ENCODE measurements at regions not wholly inside any gene's neighbourhood (a gene's known extent, or its start where the extent isn't known, plus 50 kb on each side); places are given as distances from the start of the nearest gene placed in this dataset.

DNA sequence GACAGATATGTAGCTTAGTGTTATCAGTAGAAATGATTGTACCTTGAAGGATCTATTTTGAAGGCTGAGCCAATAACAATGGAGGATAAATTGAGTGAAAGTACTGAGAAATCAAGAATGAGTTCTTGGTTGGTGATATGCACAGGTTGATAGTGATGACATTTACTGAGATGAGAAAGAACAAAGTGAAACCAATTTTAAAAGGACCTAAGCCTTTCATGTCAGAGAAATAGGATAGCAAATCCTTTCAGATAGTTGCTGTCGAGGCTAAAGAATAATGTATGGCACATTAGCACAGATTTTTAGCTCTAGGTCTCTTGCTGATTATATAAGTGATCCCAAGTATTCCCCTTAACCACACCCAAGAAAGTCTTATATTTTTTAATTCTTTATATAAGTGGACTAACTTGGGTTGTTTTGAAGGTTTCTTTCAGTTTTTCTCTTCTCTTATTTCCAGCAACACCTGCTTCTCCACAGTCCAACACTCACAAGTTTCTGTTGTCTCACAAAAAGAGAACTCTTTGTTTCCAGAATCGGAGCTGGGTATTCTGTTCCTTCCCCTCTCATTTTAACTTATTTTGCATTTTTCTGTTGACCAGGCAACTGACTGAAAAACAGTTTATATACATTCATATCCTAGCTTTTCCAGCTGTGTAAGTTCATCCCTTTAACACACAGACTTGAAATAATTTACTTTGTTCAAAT is 286.9 kb upstream of the ATP10B start:
- DNase-seq (ENCODE audit: low read depth in 1 of 2, low spot score in 1 of 2), result no peak
- no peaks in the 10 kb centered on the region for H3K9me3 ChIP-seq (ENCODE audit: low read depth)
- peaks cover 9% of the 10 kb centered on the region for H3K27me3 ChIP-seq
- no peaks in the 10 kb centered on the region for H3K36me3 ChIP-seq
- peaks cover 8% of the 10 kb centered on the region for H3K4me1 ChIP-seq (ENCODE audit: low read depth)
- no peak for TF ChIP-seq CTCF (IDR thresholded peaks at IDR 0.05; ENCODE audit: low read depth, low read length)
- H3K27ac ChIP-seq, result no peak overlapping the region
- no peak overlapping the region for H3K4me3 ChIP-seq

- Histone ChIP-seq H3K4me1 (ENCODE audit: low read depth) (peaks cover 13% of the 10 kb centered on the region), H3K9me3 (ENCODE audit: low read depth) (no peaks in the 10 kb centered on the region), H3K27me3 (peaks cover 9% of the 10 kb centered on the region), H3K36me3 (no peaks in the 10 kb centered on the region), H3K4me3 (no peak overlapping the region), H3K27ac (no peak overlapping the region)
- no peak for TF ChIP-seq CTCF (IDR thresholded peaks at IDR 0.05; ENCODE audit: low read depth, low read length)
- no peak for DNase-seq (ENCODE audit: low read depth in 1 of 2, low spot score in 1 of 2)
Measured at GRCh38 chr5:161134956-161135355, 282.9 kb upstream of the ATP10B start.

DNA sequence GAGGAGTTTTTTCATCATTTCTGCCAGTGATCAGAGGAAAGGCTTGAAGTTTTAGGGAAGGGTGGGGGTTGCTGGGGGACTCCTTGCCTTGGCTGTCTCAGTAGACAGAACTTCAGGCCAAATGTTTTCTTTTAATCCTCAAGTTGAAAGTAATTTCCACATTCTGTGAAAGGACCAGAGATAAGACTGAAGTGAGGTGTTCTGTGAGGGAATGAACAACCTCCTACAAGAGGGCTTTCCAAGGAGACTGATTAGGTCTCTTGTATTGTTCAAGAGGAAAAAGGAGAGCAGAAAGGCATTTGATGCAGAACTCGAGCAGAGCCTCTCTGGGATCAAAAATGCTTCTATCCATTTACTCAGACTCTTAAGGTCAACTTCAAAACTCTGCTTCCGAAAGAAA is 282.1 kb upstream of the ATP10B start:
- H3K27ac ChIP-seq, result peak overlapping the region; percentile 31
- DNase-seq (ENCODE audit: low read depth in 1 of 2, low spot score in 1 of 2), result peak in 1 of 2 donors; percentile 72
- TF ChIP-seq CTCF (IDR thresholded peaks at IDR 0.05; ENCODE audit: low read depth, low read length), result no peak
- H3K9me3 ChIP-seq (ENCODE audit: low read depth), result no peaks in the 10 kb centered on the region
- peaks cover 9% of the 10 kb centered on the region for H3K27me3 ChIP-seq
- H3K36me3 ChIP-seq, result no peaks in the 10 kb centered on the region
- H3K4me1 ChIP-seq (ENCODE audit: low read depth), result peaks cover 13% of the 10 kb centered on the region
- H3K4me3 ChIP-seq, result no peak overlapping the region

DNA sequence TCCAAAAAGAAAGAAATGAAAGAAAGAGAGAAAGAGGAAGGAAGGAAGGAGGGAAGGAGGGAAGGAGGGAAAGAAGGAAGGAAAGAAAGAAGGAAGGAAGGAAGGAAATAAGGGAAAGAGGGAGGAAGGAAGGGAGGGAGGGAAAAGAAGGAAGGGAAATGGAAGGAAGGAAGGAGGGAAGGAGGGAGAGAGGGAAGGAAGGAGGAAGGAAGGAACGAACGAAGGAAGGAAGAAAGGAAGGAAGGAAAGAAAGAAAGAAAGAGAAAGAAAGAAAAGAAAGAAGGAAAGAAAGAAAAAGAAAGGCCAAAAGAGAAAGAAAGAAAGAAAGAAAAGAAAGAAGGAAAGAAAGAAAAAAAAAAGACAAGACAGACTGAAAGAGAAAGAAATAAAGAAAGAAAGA is 263.9 kb upstream of the ATP10B start:
- no peaks in the 10 kb centered on the region for H3K4me1 ChIP-seq (ENCODE audit: low read depth)
- no peaks in the 10 kb centered on the region for H3K36me3 ChIP-seq

GRCh38 chr5:161112371-161112770 is 260.4 kb upstream of the ATP10B start:
- TF ChIP-seq CTCF (IDR thresholded peaks at IDR 0.05; ENCODE audit: low read depth, low read length), result no peak
- Histone ChIP-seq H3K4me3 (no peak overlapping the region), H3K9me3 (ENCODE audit: low read depth) (no peaks in the 10 kb centered on the region), H3K4me1 (ENCODE audit: low read depth) (peaks cover 1% of the 10 kb centered on the region), H3K27me3 (no peaks in the 10 kb centered on the region), H3K36me3 (no peaks in the 10 kb centered on the region), H3K27ac (no peak overlapping the region)
- DNase-seq (ENCODE audit: low read depth in 1 of 2, low spot score in 1 of 2), result no peak

More for the DNA sequence above, 263.9 kb upstream of the ATP10B start:
- Histone ChIP-seq H3K27ac (no peak overlapping the region), H3K27me3 (no peaks in the 10 kb centered on the region), H3K4me3 (no peak overlapping the region), H3K9me3 (ENCODE audit: low read depth) (no peaks in the 10 kb centered on the region)
- no peak for TF ChIP-seq CTCF (IDR thresholded peaks at IDR 0.05; ENCODE audit: low read depth, low read length)
- DNase-seq (ENCODE audit: low read depth in 1 of 2, low spot score in 1 of 2), result no peak
